ENCODE measurements at regions not wholly inside any gene's neighbourhood (a gene's known extent, or its start where the extent isn't known, plus 50 kb on each side); places are given as distances from the start of the nearest gene placed in this dataset.

DNA sequence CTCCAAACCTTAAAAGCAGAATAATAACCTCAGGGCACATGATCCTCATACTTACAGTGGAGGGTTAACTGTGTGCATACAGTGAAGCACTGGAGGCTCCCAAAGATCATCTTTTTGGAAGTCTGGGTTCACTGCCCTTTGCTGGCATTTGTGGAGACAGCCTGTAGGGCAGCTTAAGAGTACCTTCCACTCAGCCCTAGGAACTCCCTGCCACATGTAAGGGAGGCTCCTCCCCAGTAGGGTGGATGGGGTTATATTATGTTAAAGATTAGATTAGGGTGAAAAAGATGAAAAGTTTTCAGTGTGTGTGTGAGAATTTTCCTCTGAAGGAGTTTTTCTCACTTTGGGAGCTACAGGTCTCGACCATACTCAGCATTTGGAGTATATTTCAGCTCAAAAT is 388.4 kb downstream of the RAB28 start:
- WGBS: 100% methylated on average over 1 of the region's 1 CpG
- no peak overlapping the region for H3K4me3 ChIP-seq (ENCODE audit: low read length)
- H3K36me3 ChIP-seq (ENCODE audit: insufficient read depth, low read length): no peaks in the 10 kb centered on the region
- H3K27me3 ChIP-seq (ENCODE audit: insufficient read depth, low read length): no peaks in the 10 kb centered on the region
- no peak overlapping the region for H3K9ac ChIP-seq (ENCODE audit: low read depth, low read length)
- no peaks in the 10 kb centered on the region for H3K4me1 ChIP-seq (ENCODE audit: insufficient read depth, low read length)
- H3K27ac ChIP-seq (ENCODE audit: low read depth, low read length): no peak overlapping the region
- no peaks in the 10 kb centered on the region for H3K9me3 ChIP-seq (ENCODE audit: insufficient read depth, low read depth, low read length)

DNA sequence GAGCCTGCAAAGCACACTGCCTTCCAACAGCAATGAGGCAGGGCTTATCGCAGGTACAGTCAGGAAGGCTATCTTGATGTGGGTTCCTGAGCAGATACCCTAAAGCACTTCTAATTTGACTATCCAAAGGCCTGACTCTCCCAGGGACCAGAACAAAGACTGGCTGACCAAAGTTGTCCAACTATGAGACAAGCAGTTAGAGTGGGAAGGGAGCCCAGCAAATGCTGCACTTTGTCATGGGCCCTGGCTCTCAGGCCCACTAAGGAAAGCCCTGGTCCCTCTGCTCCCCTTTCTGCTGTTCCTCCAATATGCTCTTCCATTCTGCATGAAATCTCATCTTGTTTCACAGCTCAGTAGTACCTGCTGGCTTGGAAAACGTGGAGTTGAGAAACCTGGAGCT is 391.0 kb downstream of the RAB28 start:
- Histone ChIP-seq H3K9ac (ENCODE audit: low read depth, low read length) (no peak overlapping the region), H3K4me1 (ENCODE audit: insufficient read depth, low read length) (peaks cover 6% of the 10 kb centered on the region; the same call in 1 of the 2 replicates), H3K27ac (ENCODE audit: low read depth, low read length) (no peak overlapping the region), H3K36me3 (ENCODE audit: insufficient read depth, low read length) (no peaks in the 10 kb centered on the region), H3K4me3 (ENCODE audit: low read length) (no peak overlapping the region), H3K27me3 (ENCODE audit: insufficient read depth, low read length) (no peaks in the 10 kb centered on the region), H3K9me3 (ENCODE audit: insufficient read depth, low read depth, low read length) (no peaks in the 10 kb centered on the region)
- WGBS: 95% methylated on average over 2 of the region's 2 CpGs

GRCh38 chr4:13092702-13093101 is 391.4 kb downstream of the RAB28 start:
- no peaks in the 10 kb centered on the region for H3K36me3 ChIP-seq (ENCODE audit: insufficient read depth, low read length)
- H3K27me3 ChIP-seq (ENCODE audit: insufficient read depth, low read length): no peaks in the 10 kb centered on the region
- H3K4me1 ChIP-seq (ENCODE audit: insufficient read depth, low read length): peaks cover 6% of the 10 kb centered on the region; the same call in 1 of the 2 replicates
- no peak overlapping the region for H3K9ac ChIP-seq (ENCODE audit: low read depth, low read length)
- H3K4me3 ChIP-seq (ENCODE audit: low read length): no peak overlapping the region
- H3K27ac ChIP-seq (ENCODE audit: low read depth, low read length): no peak overlapping the region
- no peaks in the 10 kb centered on the region for H3K9me3 ChIP-seq (ENCODE audit: insufficient read depth, low read depth, low read length)
- 98% methylated on average over 1 of the region's 1 CpG for WGBS

DNA sequence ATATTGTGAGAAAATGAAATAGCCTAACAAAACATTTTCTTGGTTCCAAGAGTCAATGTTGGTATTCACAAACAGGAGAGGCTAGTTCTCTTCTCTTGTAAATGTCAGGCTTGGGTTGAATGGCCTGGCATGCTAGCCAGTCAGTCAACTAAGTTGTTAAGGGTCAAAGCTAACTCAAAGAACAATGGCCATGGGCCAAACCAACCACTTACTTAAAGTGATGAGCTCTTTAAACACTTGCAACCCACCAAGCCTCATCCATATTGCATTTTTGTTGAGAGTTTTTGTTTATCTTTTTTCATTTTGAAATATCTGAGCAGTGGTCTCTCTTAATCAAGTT is 394.5 kb downstream of the RAB28 start:
- peak overlapping the region; percentile 47; the same call in 1 of the 2 replicates for H3K27ac ChIP-seq (ENCODE audit: low read depth, low read length)
- H3K9me3 ChIP-seq (ENCODE audit: insufficient read depth, low read depth, low read length): no peaks in the 10 kb centered on the region
- H3K4me3 ChIP-seq (ENCODE audit: low read length): no peak overlapping the region
- peaks cover 6% of the 10 kb centered on the region; the same call in 1 of the 2 replicates for H3K4me1 ChIP-seq (ENCODE audit: insufficient read depth, low read length)
- H3K27me3 ChIP-seq (ENCODE audit: insufficient read depth, low read length): no peaks in the 10 kb centered on the region
- no peak overlapping the region for H3K9ac ChIP-seq (ENCODE audit: low read depth, low read length)
- no peaks in the 10 kb centered on the region for H3K36me3 ChIP-seq (ENCODE audit: insufficient read depth, low read length)

GRCh38 chr4:13088726-13089658 is 395.1 kb downstream of the RAB28 start:
- Histone ChIP-seq H3K9ac (ENCODE audit: low read depth, low read length) (no peak overlapping the region), H3K27ac (ENCODE audit: low read depth, low read length) (peak overlapping the region; percentile 47; the same call in 1 of the 2 replicates), H3K4me1 (ENCODE audit: insufficient read depth, low read length) (peaks cover 6% of the 10 kb centered on the region; the same call in 1 of the 2 replicates), H3K4me3 (ENCODE audit: low read length) (no peak overlapping the region), H3K9me3 (ENCODE audit: insufficient read depth, low read depth, low read length) (no peaks in the 10 kb centered on the region), H3K36me3 (ENCODE audit: insufficient read depth, low read length) (no peaks in the 10 kb centered on the region), H3K27me3 (ENCODE audit: insufficient read depth, low read length) (no peaks in the 10 kb centered on the region)
- 100% methylated on average over 2 of the region's 2 CpGs for WGBS

GRCh38 chr4:13087041-13087440 is 397.1 kb downstream of the RAB28 start:
- no CpG with 5 or more reads among the region's 1 CpG for WGBS
- Histone ChIP-seq H3K9ac (ENCODE audit: low read depth, low read length) (no peak overlapping the region), H3K27ac (ENCODE audit: low read depth, low read length) (no peak overlapping the region), H3K9me3 (ENCODE audit: insufficient read depth, low read depth, low read length) (peaks cover 8% of the 10 kb centered on the region), H3K4me1 (ENCODE audit: insufficient read depth, low read length) (peaks cover 6% of the 10 kb centered on the region; the same call in 1 of the 2 replicates), H3K36me3 (ENCODE audit: insufficient read depth, low read length) (no peaks in the 10 kb centered on the region), H3K27me3 (ENCODE audit: insufficient read depth, low read length) (no peaks in the 10 kb centered on the region), H3K4me3 (ENCODE audit: low read length) (no peak overlapping the region)

DNA sequence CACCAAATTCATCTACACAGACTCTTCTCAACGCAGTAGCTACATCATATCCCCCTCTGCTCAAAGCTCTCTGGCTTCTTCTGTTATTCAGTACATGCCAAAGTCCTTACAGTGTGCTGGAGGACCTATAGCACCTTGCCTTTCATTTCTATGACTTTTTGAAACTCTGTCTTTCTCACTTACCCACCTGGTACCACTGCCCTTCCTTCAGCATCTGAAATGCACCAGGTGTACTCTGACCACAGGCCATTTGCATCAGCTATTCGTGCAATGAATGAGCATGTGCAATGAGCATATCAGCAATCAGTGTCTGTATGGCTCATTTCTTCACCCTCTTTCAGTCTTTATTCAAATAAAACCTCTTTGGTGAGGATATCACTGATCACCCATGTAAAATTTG is 399.9 kb downstream of the RAB28 start:
- Histone ChIP-seq H3K4me3 (ENCODE audit: low read length) (no peak overlapping the region), H3K9me3 (ENCODE audit: insufficient read depth, low read depth, low read length) (peaks cover 22% of the 10 kb centered on the region), H3K36me3 (ENCODE audit: insufficient read depth, low read length) (no peaks in the 10 kb centered on the region), H3K9ac (ENCODE audit: low read depth, low read length) (no peak overlapping the region), H3K27me3 (ENCODE audit: insufficient read depth, low read length) (no peaks in the 10 kb centered on the region), H3K27ac (ENCODE audit: low read depth, low read length) (no peak overlapping the region), H3K4me1 (ENCODE audit: insufficient read depth, low read length) (no peaks in the 10 kb centered on the region)
- WGBS: 93% methylated on average over 2 of the region's 2 CpGs

DNA sequence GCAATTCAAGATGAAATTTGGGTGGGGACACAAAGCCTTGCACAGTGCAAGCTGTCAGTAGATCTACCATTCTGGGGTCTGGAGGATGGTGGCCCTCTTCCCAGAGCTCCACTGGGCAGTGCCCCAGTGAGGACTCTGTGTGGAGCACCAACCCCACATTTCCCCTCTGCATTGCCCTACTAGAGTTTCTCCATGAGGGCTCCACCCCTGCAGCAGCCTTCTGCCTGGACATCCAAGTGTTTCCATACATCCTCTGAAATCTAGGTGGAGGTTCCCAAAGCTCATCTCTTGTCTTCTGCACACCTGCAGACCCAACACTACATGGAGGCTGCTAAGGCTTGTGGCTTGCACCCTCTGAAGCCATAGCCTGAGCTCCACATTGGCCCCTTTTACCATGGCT is 402.3 kb downstream of the RAB28 start:
- no peak overlapping the region for H3K4me3 ChIP-seq (ENCODE audit: low read length)
- H3K27me3 ChIP-seq (ENCODE audit: insufficient read depth, low read length): no peaks in the 10 kb centered on the region
- H3K9ac ChIP-seq (ENCODE audit: low read depth, low read length): no peak overlapping the region
- H3K9me3 ChIP-seq (ENCODE audit: insufficient read depth, low read depth, low read length): peaks cover 22% of the 10 kb centered on the region
- H3K4me1 ChIP-seq (ENCODE audit: insufficient read depth, low read length): no peaks in the 10 kb centered on the region
- H3K36me3 ChIP-seq (ENCODE audit: insufficient read depth, low read length): no peaks in the 10 kb centered on the region
- no peak overlapping the region for H3K27ac ChIP-seq (ENCODE audit: low read depth, low read length)

- Histone ChIP-seq H3K4me3 (ENCODE audit: low read length) (no peak overlapping the region), H3K9me3 (ENCODE audit: insufficient read depth, low read depth, low read length) (no peaks in the 10 kb centered on the region), H3K9ac (ENCODE audit: low read depth, low read length) (no peak overlapping the region), H3K27ac (ENCODE audit: low read depth, low read length) (no peak overlapping the region), H3K36me3 (ENCODE audit: insufficient read depth, low read length) (no peaks in the 10 kb centered on the region), H3K27me3 (ENCODE audit: insufficient read depth, low read length) (no peaks in the 10 kb centered on the region), H3K4me1 (ENCODE audit: insufficient read depth, low read length) (no peaks in the 10 kb centered on the region)
- no CpG with 5 or more reads among the region's 1 CpG for whole genome bisulfite sequencing
Observed at GRCh38 chr4:13067077-13067476, 417.1 kb downstream of the RAB28 start.

DNA sequence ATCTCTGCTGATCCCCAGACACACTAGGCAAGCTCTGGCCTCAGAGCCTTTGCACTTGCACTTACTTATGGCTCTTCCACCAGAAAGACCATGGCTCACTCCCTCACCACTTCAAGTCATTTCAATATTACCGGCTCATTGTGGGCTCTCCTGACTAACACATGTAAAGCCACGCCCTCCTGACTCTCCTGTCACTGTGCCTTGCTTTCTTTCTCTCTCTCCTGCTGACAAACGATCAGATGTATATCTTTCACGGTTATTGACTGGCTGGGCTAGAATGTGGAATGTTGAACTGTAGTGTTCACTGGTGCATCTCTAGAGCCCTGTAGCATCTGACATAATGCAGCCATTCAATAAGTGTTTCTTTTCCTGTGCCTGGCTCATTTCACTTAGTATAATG is 425.1 kb downstream of the RAB28 start:
- no peak overlapping the region for H3K4me3 ChIP-seq (ENCODE audit: low read length)
- no peaks in the 10 kb centered on the region for H3K36me3 ChIP-seq (ENCODE audit: insufficient read depth, low read length)
- H3K27me3 ChIP-seq (ENCODE audit: insufficient read depth, low read length): no peaks in the 10 kb centered on the region
- H3K27ac ChIP-seq (ENCODE audit: low read depth, low read length): no peak overlapping the region
- WGBS: 60% methylated on average over 4 of the region's 4 CpGs
- H3K4me1 ChIP-seq (ENCODE audit: insufficient read depth, low read length): no peaks in the 10 kb centered on the region
- no peak overlapping the region for H3K9ac ChIP-seq (ENCODE audit: low read depth, low read length)
- no peaks in the 10 kb centered on the region for H3K9me3 ChIP-seq (ENCODE audit: insufficient read depth, low read depth, low read length)

DNA sequence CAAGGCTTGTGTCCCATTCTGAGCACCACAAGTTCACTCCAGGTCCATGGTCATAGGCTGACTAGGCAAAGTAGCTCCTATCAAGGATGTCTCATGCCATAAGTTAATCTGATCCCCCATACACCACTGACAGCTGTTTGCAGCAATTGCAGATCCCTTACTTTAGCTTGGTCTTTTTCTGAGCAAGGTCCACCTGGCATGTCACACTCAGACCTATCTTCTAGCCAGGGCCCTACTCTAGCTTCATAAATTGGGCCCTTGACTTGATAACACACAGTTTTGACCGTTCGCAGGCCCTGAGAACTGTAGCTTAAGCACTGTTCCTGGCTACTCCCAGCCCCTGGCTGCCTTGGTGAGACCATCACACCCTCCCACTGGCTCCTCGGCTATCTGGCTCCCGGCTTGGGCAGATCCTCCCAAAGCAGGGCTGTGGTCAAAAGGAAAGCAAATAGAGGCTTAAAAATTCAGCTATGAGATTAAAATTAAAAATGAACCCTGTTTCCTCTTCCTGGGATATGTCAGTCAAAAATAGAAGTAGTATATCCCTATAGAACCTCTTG is 427.4 kb downstream of the RAB28 start:
- 83% methylated on average over 4 of the region's 4 CpGs for WGBS
- Histone ChIP-seq H3K9ac (ENCODE audit: low read depth, low read length) (no peak overlapping the region), H3K4me1 (ENCODE audit: insufficient read depth, low read length) (no peaks in the 10 kb centered on the region), H3K27ac (ENCODE audit: low read depth, low read length) (no peak overlapping the region), H3K4me3 (ENCODE audit: low read length) (no peak overlapping the region), H3K27me3 (ENCODE audit: insufficient read depth, low read length) (no peaks in the 10 kb centered on the region), H3K9me3 (ENCODE audit: insufficient read depth, low read depth, low read length) (no peaks in the 10 kb centered on the region), H3K36me3 (ENCODE audit: insufficient read depth, low read length) (no peaks in the 10 kb centered on the region)
